CD4-positive, alpha-beta T cell (primary cell): ENCODE measurements at regions not wholly inside any gene's neighbourhood (a gene's known extent, or its start where the extent isn't known, plus 50 kb on each side); places are given as distances from the start of the nearest gene placed in this dataset.

Experiments
- ATAC-seq: fragments of 200-7000 bp; cut with Tn5 transposase; one replicate; pipeline ENCODE4 v1.10.0; 2022; ENCODE audit warnings: mild to moderate bottlenecking; ENCODE audit not compliant: poor library complexity
- CTCF ChIA-PET: fragments of 350-600 bp; sonication (Branson Sonifier 250); formaldehyde crosslinking; loops from one replicate; lab custom pipeline; 2021; ENCODE audit warnings: antibody characterized with exemption, inconsistent platforms; lab: Charles Lee
- POLR2A ChIA-PET: fragments of 350-600 bp; sonication (Branson Sonifier 250); formaldehyde crosslinking; loops from one replicate; lab custom pipeline; 2021; ENCODE audit warnings: antibody characterized with exemption, inconsistent platforms; lab: Charles Lee
- DNase-seq, 14 experiments: peaks; one replicate each; pipeline ENCODE4 v3.0.0-alpha.2; 2013 to 2020; ENCODE audit warnings: mixed read lengths in 2 of 14
- H3K27ac ChIP-seq, 2 donors: one replicate each; pipeline versions ENCODE4 v1.5.1 to v1.7.0; 2013; ENCODE audit warnings: low read length in 2 of 2, low read depth in 1 of 2, mild to moderate bottlenecking in 1 of 2
- H3K27me3 ChIP-seq, 2 experiments: 1 replicate in 1 of 2; 2 replicates in 1 of 2; pipeline versions ENCODE4 v1.6.1 to v1.7.0; 2013; ENCODE audit warnings: low read length in 2 of 2, control low read depth in 1 of 2, mild to moderate bottlenecking in 1 of 2, moderate library complexity in 1 of 2; ENCODE audit not compliant: insufficient read depth in 2 of 2, control insufficient read depth in 1 of 2
- H3K36me3 ChIP-seq: one replicate; pipeline ENCODE4 v1.6.1; 2013; ENCODE audit warnings: low read length, control low read depth; ENCODE audit not compliant: insufficient read depth
- H3K4me1 ChIP-seq: one replicate; pipeline ENCODE4 v1.6.1; 2013; ENCODE audit warnings: low read length, control low read depth; ENCODE audit not compliant: insufficient read depth
- H3K4me3 ChIP-seq: one replicate; pipeline ENCODE4 v1.5.1; 2013; ENCODE audit warnings: mild to moderate bottlenecking, low read length, moderate library complexity
- H3K9me3 ChIP-seq, 2 experiments: 1 replicate in 1 of 2; 2 replicates in 1 of 2; pipeline versions ENCODE4 v1.6.1 to v1.7.0; 2013; ENCODE audit warnings: low read length in 2 of 2, mild to moderate bottlenecking in 2 of 2, control low read depth in 1 of 2, moderate library complexity in 1 of 2; ENCODE audit not compliant: control insufficient read depth in 1 of 2, insufficient read depth in 1 of 2
- H3K27ac Mint-ChIP-seq: one replicate; pipeline ENCODE4 v1.8.0; 2020; ENCODE audit warnings: mixed read lengths
- H3K27me3 Mint-ChIP-seq: one replicate; pipeline ENCODE4 v1.8.0; 2021; ENCODE audit warnings: mixed read lengths
- H3K36me3 Mint-ChIP-seq: one replicate; pipeline ENCODE4 v1.8.0; 2021; ENCODE audit warnings: low read depth, mixed read lengths
- H3K4me1 Mint-ChIP-seq: one replicate; pipeline ENCODE4 v1.8.0; 2021; ENCODE audit warnings: low read depth, mixed read lengths
- H3K4me3 Mint-ChIP-seq: one replicate; pipeline ENCODE4 v1.8.0; 2020; ENCODE audit warnings: mild to moderate bottlenecking, mixed read lengths
- H3K9me3 Mint-ChIP-seq: one replicate; pipeline ENCODE4 v1.8.0; 2020; ENCODE audit warnings: mixed read lengths
- intact Hi-C, 2 experiments: fragments of 100-400 bp; cut with DNase I in 1 of 2; cut with micrococcal nuclease in 1 of 2; formaldehyde crosslinking; loops; one replicate each; pipeline versions ENCODE4 v1.15.1 to v1.9.0; 2023 to 2025; cut with DNase I, micrococcal nuclease
- TF ChIP-seq, protein P1 (sequence below): fragments of 200-600 bp; IDR thresholded peaks from one replicate; pipeline ENCODE4 v1.8.0; 2022; ENCODE audit warnings: antibody characterized with exemption, mild to moderate bottlenecking

DNA sequence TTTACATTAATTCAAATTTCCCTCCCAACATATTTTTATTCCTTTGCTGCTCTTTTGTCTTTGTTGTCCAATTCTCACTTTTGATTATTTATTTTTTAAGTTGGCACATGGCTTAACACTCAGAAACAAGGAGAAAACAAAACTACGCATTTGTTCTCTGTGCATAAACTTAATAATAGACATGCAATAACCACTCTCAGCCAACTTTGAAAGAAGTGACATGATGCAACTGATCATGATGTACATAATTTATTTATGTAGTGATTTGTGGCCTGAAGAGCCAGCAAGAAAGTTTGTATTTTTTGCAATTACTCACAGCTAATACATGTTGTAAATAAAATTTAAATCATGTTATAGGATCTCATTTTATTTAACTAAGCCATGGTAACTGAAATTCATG is 942.8 kb upstream of the PIK3C3 start:
- no peaks in the 10 kb centered on the region for H3K36me3 ChIP-seq
- no peak overlapping the region for H3K4me3 ChIP-seq
- no peaks in the 10 kb centered on the region for H3K9me3 ChIP-seq
- H3K27me3 Mint-ChIP-seq, result no peaks in the 10 kb centered on the region
- intact Hi-C loops, result no loop called here
- H3K4me1 ChIP-seq, result no peaks in the 10 kb centered on the region
- no peak overlapping the region for H3K27ac ChIP-seq
- H3K4me3 Mint-ChIP-seq, result no peak overlapping the region
- H3K36me3 Mint-ChIP-seq, result no peaks in the 10 kb centered on the region
- DNase-seq, result no peak
- no peaks in the 10 kb centered on the region for H3K27me3 ChIP-seq
- no peaks in the 10 kb centered on the region for H3K4me1 Mint-ChIP-seq
- CTCF ChIA-PET, result no interaction called here
- TF ChIP-seq, protein P1, sequence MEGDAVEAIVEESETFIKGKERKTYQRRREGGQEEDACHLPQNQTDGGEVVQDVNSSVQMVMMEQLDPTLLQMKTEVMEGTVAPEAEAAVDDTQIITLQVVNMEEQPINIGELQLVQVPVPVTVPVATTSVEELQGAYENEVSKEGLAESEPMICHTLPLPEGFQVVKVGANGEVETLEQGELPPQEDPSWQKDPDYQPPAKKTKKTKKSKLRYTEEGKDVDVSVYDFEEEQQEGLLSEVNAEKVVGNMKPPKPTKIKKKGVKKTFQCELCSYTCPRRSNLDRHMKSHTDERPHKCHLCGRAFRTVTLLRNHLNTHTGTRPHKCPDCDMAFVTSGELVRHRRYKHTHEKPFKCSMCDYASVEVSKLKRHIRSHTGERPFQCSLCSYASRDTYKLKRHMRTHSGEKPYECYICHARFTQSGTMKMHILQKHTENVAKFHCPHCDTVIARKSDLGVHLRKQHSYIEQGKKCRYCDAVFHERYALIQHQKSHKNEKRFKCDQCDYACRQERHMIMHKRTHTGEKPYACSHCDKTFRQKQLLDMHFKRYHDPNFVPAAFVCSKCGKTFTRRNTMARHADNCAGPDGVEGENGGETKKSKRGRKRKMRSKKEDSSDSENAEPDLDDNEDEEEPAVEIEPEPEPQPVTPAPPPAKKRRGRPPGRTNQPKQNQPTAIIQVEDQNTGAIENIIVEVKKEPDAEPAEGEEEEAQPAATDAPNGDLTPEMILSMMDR, result no peak
- H3K27ac Mint-ChIP-seq, result no peak overlapping the region
- POLR2A ChIA-PET, result no interaction called here
- no peak for ATAC-seq
- H3K9me3 Mint-ChIP-seq, result peaks cover 16% of the 10 kb centered on the region

DNA sequence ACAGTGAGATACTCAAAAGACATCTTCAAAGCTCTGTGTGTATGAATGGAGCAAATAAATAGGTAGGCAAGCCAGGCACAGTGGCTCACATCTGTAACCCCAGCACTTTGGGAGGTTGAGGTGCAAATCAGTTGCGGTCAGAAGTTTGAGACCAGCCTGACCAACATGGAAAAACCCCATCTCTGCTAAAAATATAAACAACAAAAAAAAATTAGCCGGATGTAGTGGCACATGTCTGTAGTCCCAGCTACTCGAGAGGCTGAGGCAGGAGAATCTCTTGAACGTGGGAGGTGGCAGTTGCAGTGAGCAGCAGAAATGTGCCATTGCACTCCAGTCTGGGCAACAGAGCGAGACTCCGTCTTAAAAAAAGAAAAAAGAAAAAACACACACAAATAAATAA is 945.1 kb upstream of the PIK3C3 start:
- no peak overlapping the region for H3K27ac Mint-ChIP-seq
- POLR2A ChIA-PET, result no interaction called here
- no peak for DNase-seq

DNA sequence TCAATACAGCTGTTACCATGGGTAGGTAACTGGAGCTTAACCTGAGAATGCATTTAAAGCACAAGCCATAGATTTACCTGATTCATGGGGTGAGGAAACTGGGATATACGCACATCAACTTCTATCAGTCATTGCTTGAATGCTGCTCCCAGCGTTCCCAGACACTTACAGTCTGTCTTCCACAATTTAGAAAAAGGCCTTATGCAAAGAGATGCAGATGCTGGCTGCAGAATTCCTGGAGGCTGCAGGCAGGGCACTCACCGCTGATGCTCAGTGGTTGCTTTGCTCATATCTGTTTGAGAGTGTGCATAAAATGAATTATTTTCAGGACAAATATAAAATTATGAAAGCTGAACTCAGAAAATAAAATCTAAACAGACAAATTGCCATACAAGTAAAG is 950.7 kb upstream of the PIK3C3 start:
- ATAC-seq (no peak), DNase-seq (no peak)
- H3K27me3 Mint-ChIP-seq, result no peaks in the 10 kb centered on the region
- Histone ChIP-seq H3K27ac (no peak overlapping the region), H3K27me3 (no peaks in the 10 kb centered on the region), H3K36me3 (no peaks in the 10 kb centered on the region), H3K9me3 (peaks cover 0 to 6% of the 10 kb centered on the region in 2 experiments), H3K4me3 (no peak overlapping the region), H3K4me1 (no peaks in the 10 kb centered on the region)
- ChIA-PET CTCF (no interaction called here), POLR2A (no interaction called here)
- H3K27ac Mint-ChIP-seq, result no peak overlapping the region
- H3K36me3 Mint-ChIP-seq, result no peaks in the 10 kb centered on the region
- TF ChIP-seq, protein P1, result no peak
- intact Hi-C loops, result no loop called here
- no peak overlapping the region for H3K4me3 Mint-ChIP-seq
- H3K4me1 Mint-ChIP-seq, result no peaks in the 10 kb centered on the region
- peaks cover 14% of the 10 kb centered on the region for H3K9me3 Mint-ChIP-seq

More for the DNA sequence above, 945.1 kb upstream of the PIK3C3 start:
- no peaks in the 10 kb centered on the region for H3K4me1 Mint-ChIP-seq
- H3K4me3 Mint-ChIP-seq, result no peak overlapping the region
- H3K36me3 ChIP-seq, result no peaks in the 10 kb centered on the region
- H3K27me3 Mint-ChIP-seq, result no peaks in the 10 kb centered on the region
- no peak overlapping the region for H3K27ac ChIP-seq
- no peaks in the 10 kb centered on the region for H3K4me1 ChIP-seq
- no peak for ATAC-seq
- no peak overlapping the region for H3K4me3 ChIP-seq
- no peaks in the 10 kb centered on the region for H3K27me3 ChIP-seq
- H3K36me3 Mint-ChIP-seq, result no peaks in the 10 kb centered on the region
- CTCF ChIA-PET, result no interaction called here
- TF ChIP-seq, protein P1, result no peak
- no peaks in the 10 kb centered on the region for H3K9me3 ChIP-seq
- intact Hi-C loops, result no loop called here
- H3K9me3 Mint-ChIP-seq, result peaks cover 10% of the 10 kb centered on the region
